Neural cell (in vitro differentiated cells): ENCODE measurements at regions not wholly inside any gene's neighbourhood (a gene's known extent, or its start where the extent isn't known, plus 50 kb on each side); places are given as distances from the start of the nearest gene placed in this dataset.

Experiments
- H2AFZ ChIP-seq: fragments of 200-600, 300-800 bp; sonication (generic), shearing (Covaris generic); 2 replicates; pipeline ENCODE4 v1.6.0; 2014; ENCODE audit warnings: low read depth, mild to moderate bottlenecking, antibody characterized with exemption, low read length, moderate library complexity
- H3F3A ChIP-seq: fragments of 200-600 bp; shearing (Covaris generic); 2 replicates; pipeline ENCODE4 v1.6.1; 2016; ENCODE audit warnings: mild to moderate bottlenecking, moderate library complexity, mixed read lengths, antibody characterized with exemption, low read length; ENCODE audit not compliant: insufficient read depth, poor library complexity, severe bottlenecking
- H3K27ac ChIP-seq: fragments of 200-600, 300-800 bp; sonication (generic), shearing (Covaris generic); 2 replicates; pipeline ENCODE4 v1.5.1; 2014; ENCODE audit warnings: mild to moderate bottlenecking, low read length, moderate library complexity
- H3K27me3 ChIP-seq: fragments of 300-800, 200-600 bp; sonication (generic), shearing (Covaris generic); 2 replicates; pipeline ENCODE4 v1.6.0; 2014; ENCODE audit warnings: mild to moderate bottlenecking, low read depth, low read length, moderate library complexity; ENCODE audit not compliant: insufficient read depth
- H3K36me3 ChIP-seq: fragments of 300-800, 200-600 bp; sonication (generic), shearing (Covaris generic); 2 replicates; pipeline ENCODE4 v1.5.1; 2014; ENCODE audit warnings: mild to moderate bottlenecking, antibody characterized with exemption, low read length, moderate library complexity; ENCODE audit not compliant: insufficient read depth
- H3K4me2 ChIP-seq: fragments of 300-800, 200-600 bp; sonication (generic), shearing (Covaris generic); 2 replicates; pipeline ENCODE4 v1.6.0; 2014; ENCODE audit warnings: mild to moderate bottlenecking, low read length
- H3K4me3 ChIP-seq: fragments of 300-800, 200-600 bp; sonication (generic), shearing (Covaris generic); 2 replicates; pipeline ENCODE4 v1.5.1; 2014; ENCODE audit warnings: mild to moderate bottlenecking, low read length, moderate library complexity
- H3K79me2 ChIP-seq: fragments of 200-600 bp; shearing (Covaris generic); replicated peaks from 2 replicates; pipeline ENCODE4 v1.6.0; 2014; ENCODE audit warnings: mild to moderate bottlenecking, low read length, moderate library complexity; ENCODE audit not compliant: insufficient read depth
- H3K9ac ChIP-seq: fragments of 300-800, 200-600 bp; sonication (generic), shearing (Covaris generic); 2 replicates; pipeline ENCODE4 v1.6.1; 2016; ENCODE audit warnings: mild to moderate bottlenecking, low read length, mixed read lengths
- H3K9me2 ChIP-seq: fragments of 200-600 bp; shearing (Covaris generic); 2 replicates; pipeline ENCODE4 v1.6.1; 2016; ENCODE audit warnings: mild to moderate bottlenecking, low read length, mixed read lengths; ENCODE audit not compliant: insufficient read depth
- H3K9me3 ChIP-seq: fragments of 200-600, 300-800 bp; sonication (generic), shearing (Covaris generic); 2 replicates; pipeline ENCODE4 v1.6.1; 2016; ENCODE audit warnings: mild to moderate bottlenecking, mixed run types, low read length, moderate library complexity, mixed read lengths
- H4K20me1 ChIP-seq: fragments of 200-600 bp; shearing (Covaris generic); 2 replicates; pipeline ENCODE4 v1.6.1; 2016; ENCODE audit warnings: mild to moderate bottlenecking, mixed run types; ENCODE audit not compliant: insufficient read depth
- EP300 ChIP-seq: fragments of 450-650 bp; conservative IDR thresholded peaks from 2 replicates; pipeline ENCODE4 v1.6.1; 2014; ENCODE audit warnings: antibody characterized with exemption, mild to moderate bottlenecking, moderate library complexity; ENCODE audit not compliant: poor library complexity, severe bottlenecking
- EZH2 ChIP-seq: fragments of 200-600, 300-800 bp; shearing (Covaris generic), sonication (generic); IDR thresholded peaks from 2 replicates; pipeline ENCODE4 v1.6.1; 2014; ENCODE audit warnings: antibody characterized with exemption, low read length, borderline replicate concordance, mild to moderate bottlenecking; ENCODE audit not compliant: insufficient read depth, poor library complexity, severe bottlenecking
- MXI1 ChIP-seq: fragments of 450-650 bp; conservative IDR thresholded peaks from 2 replicates; pipeline ENCODE4 v1.6.1; 2014; ENCODE audit warnings: antibody characterized with exemption, mild to moderate bottlenecking; ENCODE audit not compliant: poor library complexity, severe bottlenecking
- POLR2AphosphoS5 ChIP-seq: IDR thresholded peaks from 2 replicates; pipeline ENCODE4 v1.6.1; 2012
- RAD21 ChIP-seq: fragments of 450-650 bp; conservative IDR thresholded peaks from 2 replicates; pipeline ENCODE4 v1.6.1; 2014; ENCODE audit warnings: antibody characterized with exemption, mild to moderate bottlenecking, moderate library complexity
- SMC3 ChIP-seq: fragments of 450-650 bp; conservative IDR thresholded peaks from 2 replicates; pipeline ENCODE4 v1.6.1; 2014; ENCODE audit warnings: antibody characterized with exemption, mild to moderate bottlenecking, moderate library complexity; ENCODE audit not compliant: poor library complexity
- TAF1 ChIP-seq: IDR thresholded peaks from 2 replicates; pipeline ENCODE4 v1.6.1; 2012; ENCODE audit warnings: low read depth
- TF ChIP-seq, protein P1 (sequence below): fragments of 450-650 bp; IDR thresholded peaks from 2 replicates; pipeline ENCODE4 v1.5.1; 2014; ENCODE audit warnings: antibody characterized with exemption, mild to moderate bottlenecking, moderate library complexity; ENCODE audit not compliant: poor library complexity, severe bottlenecking
- TF ChIP-seq, protein P2 (sequence below): IDR thresholded peaks from 2 replicates; pipeline ENCODE4 v1.6.1; 2012; ENCODE audit warnings: borderline replicate concordance

DNA sequence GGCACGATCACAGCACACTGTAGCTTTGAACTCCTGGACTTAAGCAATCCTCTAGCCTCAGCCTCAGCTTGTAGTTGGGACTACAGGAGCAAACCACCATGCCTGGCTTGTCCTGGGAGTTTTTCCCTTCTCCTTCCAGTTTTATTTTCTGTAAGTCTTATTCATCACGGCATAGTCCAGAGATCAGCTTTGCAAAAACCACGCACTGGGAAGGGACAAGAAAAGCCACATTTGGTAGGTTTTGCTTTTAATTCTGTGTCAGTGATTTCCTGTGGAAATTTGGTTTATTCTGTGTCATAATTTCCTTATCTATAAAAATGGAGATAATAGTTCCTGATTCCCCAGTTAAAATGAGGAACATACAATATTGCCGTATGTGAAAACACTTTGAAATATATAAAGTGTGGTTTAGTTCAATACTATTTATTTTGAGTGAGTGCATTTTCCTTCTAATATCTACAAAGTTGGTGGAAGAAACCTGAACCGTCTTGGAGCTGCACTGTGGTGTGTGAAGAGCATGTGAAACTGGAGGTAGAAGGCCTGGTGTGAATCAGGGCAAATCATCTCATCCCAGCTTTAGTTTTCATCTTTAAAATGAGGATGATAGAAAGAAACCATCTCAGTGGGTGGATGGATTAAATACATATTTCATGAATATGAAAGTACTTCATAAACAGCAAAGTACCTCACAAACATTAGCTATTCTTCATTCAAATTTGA is 92.8 kb upstream of the ELL2 start:
- no peak for TF ChIP-seq EZH2
- TF ChIP-seq, protein P1, sequence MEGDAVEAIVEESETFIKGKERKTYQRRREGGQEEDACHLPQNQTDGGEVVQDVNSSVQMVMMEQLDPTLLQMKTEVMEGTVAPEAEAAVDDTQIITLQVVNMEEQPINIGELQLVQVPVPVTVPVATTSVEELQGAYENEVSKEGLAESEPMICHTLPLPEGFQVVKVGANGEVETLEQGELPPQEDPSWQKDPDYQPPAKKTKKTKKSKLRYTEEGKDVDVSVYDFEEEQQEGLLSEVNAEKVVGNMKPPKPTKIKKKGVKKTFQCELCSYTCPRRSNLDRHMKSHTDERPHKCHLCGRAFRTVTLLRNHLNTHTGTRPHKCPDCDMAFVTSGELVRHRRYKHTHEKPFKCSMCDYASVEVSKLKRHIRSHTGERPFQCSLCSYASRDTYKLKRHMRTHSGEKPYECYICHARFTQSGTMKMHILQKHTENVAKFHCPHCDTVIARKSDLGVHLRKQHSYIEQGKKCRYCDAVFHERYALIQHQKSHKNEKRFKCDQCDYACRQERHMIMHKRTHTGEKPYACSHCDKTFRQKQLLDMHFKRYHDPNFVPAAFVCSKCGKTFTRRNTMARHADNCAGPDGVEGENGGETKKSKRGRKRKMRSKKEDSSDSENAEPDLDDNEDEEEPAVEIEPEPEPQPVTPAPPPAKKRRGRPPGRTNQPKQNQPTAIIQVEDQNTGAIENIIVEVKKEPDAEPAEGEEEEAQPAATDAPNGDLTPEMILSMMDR = no peak
- TF ChIP-seq EP300 = no peak
- no peak for TF ChIP-seq TAF1
- TF ChIP-seq, protein P2, sequence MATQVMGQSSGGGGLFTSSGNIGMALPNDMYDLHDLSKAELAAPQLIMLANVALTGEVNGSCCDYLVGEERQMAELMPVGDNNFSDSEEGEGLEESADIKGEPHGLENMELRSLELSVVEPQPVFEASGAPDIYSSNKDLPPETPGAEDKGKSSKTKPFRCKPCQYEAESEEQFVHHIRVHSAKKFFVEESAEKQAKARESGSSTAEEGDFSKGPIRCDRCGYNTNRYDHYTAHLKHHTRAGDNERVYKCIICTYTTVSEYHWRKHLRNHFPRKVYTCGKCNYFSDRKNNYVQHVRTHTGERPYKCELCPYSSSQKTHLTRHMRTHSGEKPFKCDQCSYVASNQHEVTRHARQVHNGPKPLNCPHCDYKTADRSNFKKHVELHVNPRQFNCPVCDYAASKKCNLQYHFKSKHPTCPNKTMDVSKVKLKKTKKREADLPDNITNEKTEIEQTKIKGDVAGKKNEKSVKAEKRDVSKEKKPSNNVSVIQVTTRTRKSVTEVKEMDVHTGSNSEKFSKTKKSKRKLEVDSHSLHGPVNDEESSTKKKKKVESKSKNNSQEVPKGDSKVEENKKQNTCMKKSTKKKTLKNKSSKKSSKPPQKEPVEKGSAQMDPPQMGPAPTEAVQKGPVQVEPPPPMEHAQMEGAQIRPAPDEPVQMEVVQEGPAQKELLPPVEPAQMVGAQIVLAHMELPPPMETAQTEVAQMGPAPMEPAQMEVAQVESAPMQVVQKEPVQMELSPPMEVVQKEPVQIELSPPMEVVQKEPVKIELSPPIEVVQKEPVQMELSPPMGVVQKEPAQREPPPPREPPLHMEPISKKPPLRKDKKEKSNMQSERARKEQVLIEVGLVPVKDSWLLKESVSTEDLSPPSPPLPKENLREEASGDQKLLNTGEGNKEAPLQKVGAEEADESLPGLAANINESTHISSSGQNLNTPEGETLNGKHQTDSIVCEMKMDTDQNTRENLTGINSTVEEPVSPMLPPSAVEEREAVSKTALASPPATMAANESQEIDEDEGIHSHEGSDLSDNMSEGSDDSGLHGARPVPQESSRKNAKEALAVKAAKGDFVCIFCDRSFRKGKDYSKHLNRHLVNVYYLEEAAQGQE = no peak
- no peak for TF ChIP-seq SMC3
- TF ChIP-seq POLR2AphosphoS5 = no peak
- TF ChIP-seq RAD21 = no peak
- TF ChIP-seq MXI1 = no peak
- Histone ChIP-seq H3K4me3 (no peak overlapping the region), H3K9me3 (no peaks in the 10 kb centered on the region), H3K36me3 (no peaks in the 10 kb centered on the region), H3K27ac (no peak overlapping the region), H3K4me2 (no peak overlapping the region), H3K9me2 (no peaks in the 10 kb centered on the region), H4K20me1 (no peaks in the 10 kb centered on the region), H3K9ac (no peak overlapping the region), H3F3A (no peaks in the 10 kb centered on the region), H3K27me3 (no peaks in the 10 kb centered on the region), H3K79me2 (no peaks in the 10 kb centered on the region), H2AFZ (no peak overlapping the region)

DNA sequence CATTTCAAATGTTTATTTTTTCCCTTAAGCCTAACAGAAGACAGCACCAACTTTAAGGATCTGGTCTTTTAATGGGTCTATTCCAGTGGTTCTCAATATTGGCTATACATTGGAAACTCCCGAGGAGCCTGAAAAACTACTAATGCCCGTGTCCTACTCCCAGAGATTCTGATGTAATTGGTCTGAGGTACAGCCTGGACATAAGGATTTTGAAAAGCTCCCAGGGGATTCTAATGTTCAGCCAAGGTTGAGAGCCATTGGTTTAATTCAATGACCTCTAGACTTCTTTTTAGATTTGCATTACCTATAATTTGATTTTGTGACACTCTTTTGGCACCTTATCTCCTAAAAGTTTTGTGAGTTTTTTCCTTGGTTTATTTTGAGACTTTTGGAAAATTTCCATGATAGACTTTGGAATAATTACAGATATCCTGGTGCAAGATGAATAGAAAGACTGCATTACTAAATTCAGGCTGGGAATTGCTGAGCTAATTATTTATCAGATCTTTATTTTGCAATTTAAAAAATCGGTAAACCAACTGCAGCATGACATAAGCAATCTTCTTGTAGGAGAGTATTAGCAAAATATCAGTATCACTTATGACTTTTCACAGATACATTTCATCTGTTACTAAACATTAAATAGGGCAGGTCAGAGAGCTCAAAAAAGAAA is 91.5 kb upstream of the ELL2 start:
- H3K27ac ChIP-seq = no peak overlapping the region
- no peak overlapping the region for H2AFZ ChIP-seq
- H3K9me3 ChIP-seq = no peaks in the 10 kb centered on the region
- H3K79me2 ChIP-seq = no peaks in the 10 kb centered on the region
- H3K4me3 ChIP-seq = no peak overlapping the region
- H3K36me3 ChIP-seq = no peaks in the 10 kb centered on the region
- H3K27me3 ChIP-seq = no peaks in the 10 kb centered on the region
- H4K20me1 ChIP-seq = no peaks in the 10 kb centered on the region
- no peak overlapping the region for H3K4me2 ChIP-seq
- no peak overlapping the region for H3K9ac ChIP-seq
- H3K9me2 ChIP-seq = no peaks in the 10 kb centered on the region
- TF ChIP-seq, protein P2 = no peak
- TF ChIP-seq POLR2AphosphoS5 (no peak), EP300 (no peak), TAF1 (no peak), MXI1 (no peak), RAD21 (no peak), EZH2 (no peak), SMC3 (no peak)
- TF ChIP-seq, protein P1 = no peak
- H3F3A ChIP-seq = no peaks in the 10 kb centered on the region
